ENCODE measurements at regions not wholly inside any gene's neighbourhood (a gene's known extent, or its start where the extent isn't known, plus 50 kb on each side); places are given as distances from the start of the nearest gene placed in this dataset.
A peak's percentile ranks its signal among the peaks of the same experiment; 100 is the strongest.

GRCh38 chr2:105943977-105944376 lies 199.3 kb downstream of the NCK2 start (continued):
- TF ChIP-seq MGA (IDR thresholded peaks at IDR 0.05), result peak; percentile 91
- TF ChIP-seq MAX (CRISPR knock-in tag; IDR thresholded peaks at IDR 0.05), result peak; percentile 25; the same call in 1 of the 2 replicates
- no peak for TF ChIP-seq CHD4 (IDR thresholded peaks at IDR 0.05; ENCODE audit: insufficient read depth, insufficient replicate concordance, low read depth, low read length, poor library complexity, severe bottlenecking)
- TF ChIP-seq ZNF280B (CRISPR knock-in tag; IDR thresholded peaks at IDR 0.05), result no peak
- 0 out of 4 replicates have a peak, but pooled peaks of 1 of the 2 experiments have one; percentile 22 for TF ChIP-seq NRF1 (conservative IDR thresholded peaks at IDR 0.05 in 1 of 2, IDR thresholded peaks at IDR 0.05 in 1 of 2)
- no peak for TF ChIP-seq NEUROD1 (IDR thresholded peaks at IDR 0.05; ENCODE audit: borderline replicate concordance, low read depth, low read length, partially characterized antibody)
- no peak for TF ChIP-seq CREB5 (CRISPR knock-in tag; IDR thresholded peaks at IDR 0.05)
- no peak for TF ChIP-seq PKNOX1 (IDR thresholded peaks at IDR 0.05)
- TF ChIP-seq TAF9B (IDR thresholded peaks at IDR 0.05; ENCODE audit: partially characterized antibody), result no peak
